ENCODE measurements at regions not wholly inside any gene's neighbourhood (a gene's known extent, or its start where the extent isn't known, plus 50 kb on each side); places are given as distances from the start of the nearest gene placed in this dataset.

- Mint-ChIP-seq H3K27me3 (ENCODE audit: low read depth) (peaks cover 4% of the 10 kb centered on the region; the same call in 1 of the 2 replicates), H3K4me1 (no peaks in the 10 kb centered on the region), H3K36me3 (ENCODE audit: insufficient read depth in 1 of 3, low read depth in 3 of 3) (no peaks in the 10 kb centered on the region; a peak in 1 of 7 replicates), H3K9me3 (peaks cover 0 to 3% of the 10 kb centered on the region in 2 experiments; a peak in 1 of 5 replicates), H3K4me3 (no peak overlapping the region), H3K27ac (no peak overlapping the region)
- Histone ChIP-seq H4K91ac (ENCODE audit: insufficient read length, low read depth, low read length) (no peak overlapping the region), H2AFZ (ENCODE audit: low read length) (no peak overlapping the region), H2BK15ac (ENCODE audit: low read depth, low read length) (no peak overlapping the region), H3K4me1 (ENCODE audit: insufficient read depth, low read length) (no peaks in the 10 kb centered on the region), H3K79me2 (ENCODE audit: insufficient read depth, low read length) (no peaks in the 10 kb centered on the region), H3K27ac (ENCODE audit: insufficient read length, low read depth, low read length) (no peak overlapping the region), H2BK120ac (ENCODE audit: low read depth, low read length, poor library complexity, severe bottlenecking) (no peak overlapping the region), H3K27me3 (ENCODE audit: insufficient read depth, low read length) (no peaks in the 10 kb centered on the region), H2AK5ac (ENCODE audit: insufficient read length, low read length) (no peak overlapping the region), H3K14ac (ENCODE audit: insufficient read depth, low read length) (no peak overlapping the region), H3K9ac (ENCODE audit: extremely low read depth, insufficient read length, low read length) (no peak overlapping the region), H3K23ac (ENCODE audit: insufficient read length, low read depth, low read length) (no peak overlapping the region), H4K8ac (replicated peaks; ENCODE audit: insufficient read length, low read depth, low read length) (no peak overlapping the region), H3T11ph (ENCODE audit: low read length) (no peak overlapping the region), H3K79me1 (ENCODE audit: insufficient read depth, low read depth, low read length, poor library complexity, severe bottlenecking) (no peaks in the 10 kb centered on the region), H2BK20ac (ENCODE audit: low read depth, low read length, poor library complexity, severe bottlenecking) (no peak overlapping the region), H3K4me2 (ENCODE audit: insufficient read depth, insufficient read length, low read length) (no peak overlapping the region), H4K20me1 (ENCODE audit: control insufficient read depth, insufficient read depth, insufficient read length) (no peaks in the 10 kb centered on the region), H3K56ac (ENCODE audit: insufficient read length, low read depth, low read length) (no peak overlapping the region), H3K4ac (ENCODE audit: low read depth, low read length) (no peak overlapping the region), H3K9me3 (ENCODE audit: control insufficient read depth, low read depth, low read length) (no peaks in the 10 kb centered on the region), H4K5ac (ENCODE audit: insufficient read length, low read depth, low read length) (no peak overlapping the region), H2BK12ac (ENCODE audit: insufficient read length, low read depth, low read length) (no peak overlapping the region), H2BK5ac (ENCODE audit: insufficient read length, low read length) (no peak overlapping the region), H3K23me2 (ENCODE audit: insufficient read length, low read depth, low read length, poor library complexity, severe bottlenecking) (no peaks in the 10 kb centered on the region), H3K18ac (ENCODE audit: insufficient read length, low read depth, low read length) (no peak overlapping the region)
- DNase-seq: no peak
- TF ChIP-seq CTCF (conservative IDR thresholded peaks at IDR 0.05): no peak
- whole genome bisulfite sequencing (ENCODE audit: extremely low coverage, insufficient read length, low lambda C conversion rate): no CpG with 5 or more reads among the region's 1 CpG
These were observed 124.0 kb downstream of the GATA6 start for GRCh38 chr18:22293417-22293816.
